C4-2B (cell line): ENCODE measurements at regions not wholly inside any gene's neighbourhood (a gene's known extent, or its start where the extent isn't known, plus 50 kb on each side); places are given as distances from the start of the nearest gene placed in this dataset.

Experiments
- H3K27ac ChIP-seq: fragments of 450-650 bp; 2 replicates; pipeline ENCODE4 v1.5.1; 2017
- CTCF ChIP-seq: fragments of 450-650 bp; conservative IDR thresholded peaks from 2 replicates; pipeline ENCODE4 v1.5.1; 2017; ENCODE audit warnings: mild to moderate bottlenecking
- ZFX ChIP-seq: fragments of 450-650 bp; IDR thresholded peaks from 2 replicates; pipeline ENCODE4 v1.6.1; 2017

- TF ChIP-seq ZFX (no peak), CTCF (no peak)
- H3K27ac ChIP-seq = no peak overlapping the region
Measured at GRCh38 chr21:32974653-32975052, 51.1 kb upstream of the OLIG2 start.

GRCh38 chr21:32975811-32976431 lies 49.8 kb upstream of the OLIG2 start:
- no peak overlapping the region for H3K27ac ChIP-seq
- no peak for TF ChIP-seq ZFX
- no peak for TF ChIP-seq CTCF
